MCF 10A (cell line): ENCODE measurements at regions not wholly inside any gene's neighbourhood (a gene's known extent, or its start where the extent isn't known, plus 50 kb on each side); places are given as distances from the start of the nearest gene placed in this dataset.

ENCODE experiments used
- BruUV-seq: library from RNA; stranded (reverse); fragments of 400-500 nt; replicated peaks from 2 replicates; lab custom pipeline; 2021; lab: Mats Ljungman, UMichigan
- CTCF ChIA-PET: fragments of 300-600 bp; sonication (Branson Sonifier 250); formaldehyde crosslinking; extraction: SDS; loops from one replicate; lab custom pipeline; 2021; ENCODE audit warnings: antibody characterized with exemption, inconsistent platforms; lab: Yijun Ruan, JAX
- POLR2A ChIA-PET: fragments of 300-600, 350-650 bp; sonication (Branson Sonifier 250); formaldehyde crosslinking; extraction: SDS; loops from one replicate; lab custom pipeline; 2020; ENCODE audit warnings: antibody characterized with exemption, inconsistent platforms; lab: Yijun Ruan, JAX
- DNase-seq: peaks from one replicate; pipeline ENCODE4 v3.0.0-alpha.2; 2018; ENCODE audit not compliant: unreplicated experiment
- H3K27ac Mint-ChIP-seq: one replicate; pipeline ENCODE4 v1.8.0; 2022; ENCODE audit warnings: mild to moderate bottlenecking, low read depth, mixed read lengths; ENCODE audit not compliant: unreplicated experiment
- H3K27me3 Mint-ChIP-seq: one replicate; pipeline ENCODE4 v1.8.0; 2022; ENCODE audit warnings: mixed read lengths; ENCODE audit not compliant: insufficient read depth, unreplicated experiment
- H3K36me3 Mint-ChIP-seq: one replicate; pipeline ENCODE4 v1.8.0; 2022; ENCODE audit warnings: mild to moderate bottlenecking, moderate library complexity, mixed read lengths; ENCODE audit not compliant: insufficient read depth, unreplicated experiment
- H3K4me1 Mint-ChIP-seq: one replicate; pipeline ENCODE4 v1.8.0; 2022; ENCODE audit warnings: mixed read lengths; ENCODE audit not compliant: insufficient read depth, unreplicated experiment
- H3K4me3 Mint-ChIP-seq: one replicate; pipeline ENCODE4 v1.8.0; 2022; ENCODE audit warnings: mild to moderate bottlenecking, moderate library complexity, mixed read lengths; ENCODE audit not compliant: unreplicated experiment
- H3K9me3 Mint-ChIP-seq: one replicate; pipeline ENCODE4 v1.8.0; 2022; ENCODE audit warnings: mixed read lengths; ENCODE audit not compliant: unreplicated experiment
- CTCF ChIP-seq: fragments of 200-600 bp; IDR thresholded peaks from one replicate; pipeline ENCODE4 v1.8.0; 2022; ENCODE audit warnings: antibody characterized with exemption, mild to moderate bottlenecking; ENCODE audit not compliant: unreplicated experiment
- intact Hi-C: fragments of 100-400 bp; cut with micrococcal nuclease; formaldehyde crosslinking; loops from 2 replicates; pipeline ENCODE4 v1.14.1; 2022

GRCh38 chr4:173761938-173762337 lies 231.9 kb upstream of the HAND2 start:
- ChIA-PET POLR2A (no interaction called here), CTCF (interaction anchor here (1.0 kb wide), 1 partner anchor 14 kb away, joined by 3 read pairs; no protein-coding TSS in a partner anchor)
- H3K27me3 Mint-ChIP-seq = peaks cover 64% of the 10 kb centered on the region
- no peaks in the 10 kb centered on the region for H3K9me3 Mint-ChIP-seq
- no peak overlapping the region for H3K27ac Mint-ChIP-seq
- BruUV-seq = no TSS peak
- intact Hi-C loops = no loop called here
- DNase-seq = no peak
- no peak for TF ChIP-seq CTCF
- no peaks in the 10 kb centered on the region for H3K4me1 Mint-ChIP-seq
- H3K36me3 Mint-ChIP-seq = no peaks in the 10 kb centered on the region
- no peak overlapping the region for H3K4me3 Mint-ChIP-seq

- ChIA-PET POLR2A (no interaction called here), CTCF (interaction anchor here (1.0 kb wide), 1 partner anchor 13 kb away, joined by 3 read pairs; no protein-coding TSS in a partner anchor)
- Mint-ChIP-seq H3K9me3 (no peaks in the 10 kb centered on the region), H3K36me3 (peaks cover 3% of the 10 kb centered on the region), H3K4me3 (no peak overlapping the region), H3K27ac (no peak overlapping the region), H3K4me1 (no peaks in the 10 kb centered on the region), H3K27me3 (peaks cover 62% of the 10 kb centered on the region)
- no TSS peak for BruUV-seq
- no peak for TF ChIP-seq CTCF
- DNase-seq = no peak
- intact Hi-C loops = no loop called here
Measured at GRCh38 chr4:173761236-173761635, 231.2 kb upstream of the HAND2 start.

- H3K36me3 Mint-ChIP-seq = peaks cover 6% of the 10 kb centered on the region
- H3K27ac Mint-ChIP-seq = no peak overlapping the region
- no peak overlapping the region for H3K4me3 Mint-ChIP-seq
- ChIA-PET POLR2A (interaction anchor here (0.6 to 0.9 kb wide), 2 partner anchors 10 to 16 kb away, joined by 3 to 4 read pairs; no protein-coding TSS in a partner anchor), CTCF (interaction anchor here (0.6 to 1.0 kb wide), 2 partner anchors 53 to 362 kb away, joined by 3 read pairs; no protein-coding TSS in a partner anchor)
- BruUV-seq = no TSS peak
- H3K27me3 Mint-ChIP-seq = peaks cover 39% of the 10 kb centered on the region
- no peak for TF ChIP-seq CTCF
- intact Hi-C loops = no loop called here
- no peak for DNase-seq
- no peaks in the 10 kb centered on the region for H3K4me1 Mint-ChIP-seq
- H3K9me3 Mint-ChIP-seq = no peaks in the 10 kb centered on the region
Measured at GRCh38 chr4:173758132-173758531, 228.1 kb upstream of the HAND2 start.

GRCh38 chr4:173753408-173753807 lies 223.4 kb upstream of the HAND2 start:
- H3K36me3 Mint-ChIP-seq = peaks cover 6% of the 10 kb centered on the region
- H3K4me1 Mint-ChIP-seq = no peaks in the 10 kb centered on the region
- intact Hi-C loops = no loop called here

More at GRCh38 chr4:173753408-173753807, 223.4 kb upstream of the HAND2 start:
- POLR2A ChIA-PET = interaction anchor here (0.7 kb wide), 1 partner anchor 61 kb away, joined by 4 read pairs; no protein-coding TSS in a partner anchor
- Mint-ChIP-seq H3K4me3 (no peak overlapping the region), H3K27ac (no peak overlapping the region), H3K27me3 (peaks cover 55% of the 10 kb centered on the region), H3K9me3 (no peaks in the 10 kb centered on the region)
- no TSS peak for BruUV-seq
- CTCF ChIA-PET = interaction anchor here (0.6 kb wide), 1 partner anchor 437 kb away, joined by 3 read pairs; no protein-coding TSS in a partner anchor
- DNase-seq = no peak
- TF ChIP-seq CTCF = no peak
